HUES6 (cell line): ENCODE measurements at regions not wholly inside any gene's neighbourhood (a gene's known extent, or its start where the extent isn't known, plus 50 kb on each side); places are given as distances from the start of the nearest gene placed in this dataset.
A peak's percentile ranks its signal among the peaks of the same experiment; 100 is the strongest.
"Not testable (repeated sequence)": the region's sequence is repeated elsewhere in the genome, so short reads cannot be mapped to it uniquely, and the experiment has no call there.

Experiments
- H3K27ac ChIP-seq: 2 replicates; pipeline ENCODE4 v1.7.0; 2013; ENCODE audit warnings: low read depth, mild to moderate bottlenecking, low read length, inconsistent platforms
- H3K27me3 ChIP-seq: 2 replicates; pipeline ENCODE4 v1.6.1; 2013; ENCODE audit warnings: low read length; ENCODE audit not compliant: control insufficient read depth, insufficient read depth
- H3K36me3 ChIP-seq: 2 replicates; pipeline ENCODE4 v1.6.1; 2013; ENCODE audit warnings: low read length; ENCODE audit not compliant: control insufficient read depth, insufficient read depth
- H3K4me1 ChIP-seq: 2 replicates; pipeline ENCODE4 v1.6.1; 2013; ENCODE audit warnings: low read length; ENCODE audit not compliant: control insufficient read depth, insufficient read depth
- H3K4me3 ChIP-seq: 2 replicates; pipeline ENCODE4 v1.5.1; 2013; ENCODE audit warnings: low read depth, low read length
- H3K9ac ChIP-seq: one replicate; pipeline ENCODE4 v1.6.1; 2013; ENCODE audit warnings: mild to moderate bottlenecking, low read length
- H3K9me3 ChIP-seq: 2 replicates; pipeline ENCODE4 v1.6.1; 2013; ENCODE audit warnings: low read depth, low read length; ENCODE audit not compliant: control insufficient read depth, insufficient read depth

GRCh38 chr4:49137961-49138360 lies 151.9 kb downstream of the CWH43 start:
- not testable (repeated sequence) for H3K36me3 ChIP-seq, H3K27ac ChIP-seq, H3K4me3 ChIP-seq, H3K9ac ChIP-seq, H3K4me1 ChIP-seq, H3K27me3 ChIP-seq
- H3K9me3 ChIP-seq = peaks cover 12% of the 10 kb centered on the region

DNA sequence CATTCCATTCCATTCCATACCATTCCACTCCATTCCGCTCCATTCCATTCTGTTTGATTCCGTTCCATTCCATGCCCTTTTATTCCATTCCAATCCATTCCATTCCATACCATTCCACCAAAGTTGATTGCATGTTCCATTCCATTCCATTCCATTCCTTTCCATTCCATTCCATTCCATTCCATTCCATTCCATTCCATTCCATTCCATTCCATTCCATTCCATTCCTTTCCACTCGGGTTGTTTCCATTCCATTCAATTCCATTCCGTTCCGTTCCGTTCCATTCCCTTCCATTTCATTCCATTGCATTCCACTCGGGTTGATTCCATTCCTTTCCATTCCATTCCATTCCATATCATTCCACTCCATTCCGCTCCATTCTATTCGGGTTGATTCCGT lies 152.7 kb downstream of the CWH43 start:
- H3K4me1 ChIP-seq, H3K9ac ChIP-seq, H3K27me3 ChIP-seq, H3K36me3 ChIP-seq, H3K4me3 ChIP-seq, H3K27ac ChIP-seq: not testable (repeated sequence)
- peaks cover 17% of the 10 kb centered on the region for H3K9me3 ChIP-seq

- not testable (repeated sequence) for H3K36me3 ChIP-seq, H3K9ac ChIP-seq, H3K4me1 ChIP-seq, H3K27me3 ChIP-seq, H3K27ac ChIP-seq, H3K4me3 ChIP-seq
- H3K9me3 ChIP-seq = peaks cover 15% of the 10 kb centered on the region
These were observed 153.4 kb downstream of the CWH43 start for GRCh38 chr4:49139513-49139912.

GRCh38 chr4:49140351-49140750 lies 154.3 kb downstream of the CWH43 start:
- not testable (repeated sequence) for H3K27ac ChIP-seq, H3K27me3 ChIP-seq, H3K9ac ChIP-seq, H3K4me1 ChIP-seq, H3K36me3 ChIP-seq, H3K4me3 ChIP-seq
- H3K9me3 ChIP-seq = peaks cover 21% of the 10 kb centered on the region

DNA sequence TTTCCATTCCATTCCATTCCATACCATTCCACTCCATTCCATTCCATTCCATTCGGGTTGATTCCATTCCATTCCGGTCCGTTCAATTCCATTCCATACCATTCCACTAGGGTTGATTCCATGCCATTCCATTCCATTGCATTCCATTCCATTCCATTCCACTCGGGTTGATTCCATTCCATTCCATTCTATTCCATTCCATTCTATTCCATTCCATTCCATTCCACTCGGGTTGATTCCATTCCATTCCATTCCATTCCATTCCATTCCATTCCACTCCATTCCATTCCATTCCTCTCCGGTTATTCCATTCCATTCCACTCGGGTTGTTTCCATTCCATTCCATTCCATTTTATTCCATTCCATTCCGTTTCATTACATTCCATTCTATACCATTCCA lies 155.9 kb downstream of the CWH43 start:
- not testable (repeated sequence) for H3K27ac ChIP-seq, H3K36me3 ChIP-seq, H3K4me1 ChIP-seq, H3K9ac ChIP-seq, H3K4me3 ChIP-seq, H3K27me3 ChIP-seq
- H3K9me3 ChIP-seq = peaks cover 36% of the 10 kb centered on the region

DNA sequence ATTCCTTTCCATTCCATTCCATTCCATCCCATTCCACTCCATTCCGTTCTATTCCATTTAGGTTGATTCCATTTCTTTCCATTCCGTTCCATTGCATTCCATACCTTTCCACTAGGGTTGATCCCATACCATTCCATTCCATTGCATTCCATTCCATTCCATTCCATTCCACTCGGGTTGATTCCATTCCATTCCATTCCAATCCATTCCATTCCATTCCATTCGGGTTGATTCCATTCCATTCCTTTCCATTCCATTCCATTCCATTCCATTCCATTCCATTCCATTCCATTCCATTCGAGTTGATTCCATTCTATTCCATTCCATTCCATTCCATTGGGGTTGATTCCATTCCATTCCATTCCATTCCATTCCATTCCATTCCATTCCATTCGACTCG lies 161.1 kb downstream of the CWH43 start:
- H3K36me3 ChIP-seq, H3K4me1 ChIP-seq, H3K27ac ChIP-seq, H3K4me3 ChIP-seq, H3K27me3 ChIP-seq, H3K9ac ChIP-seq: not testable (repeated sequence)
- H3K9me3 ChIP-seq = peaks cover 85% of the 10 kb centered on the region

- not testable (repeated sequence) for H3K9ac ChIP-seq, H3K4me1 ChIP-seq, H3K4me3 ChIP-seq, H3K27ac ChIP-seq, H3K27me3 ChIP-seq, H3K36me3 ChIP-seq
- H3K9me3 ChIP-seq = peaks cover 90% of the 10 kb centered on the region
These were observed 161.5 kb downstream of the CWH43 start for GRCh38 chr4:49147596-49147995.

DNA sequence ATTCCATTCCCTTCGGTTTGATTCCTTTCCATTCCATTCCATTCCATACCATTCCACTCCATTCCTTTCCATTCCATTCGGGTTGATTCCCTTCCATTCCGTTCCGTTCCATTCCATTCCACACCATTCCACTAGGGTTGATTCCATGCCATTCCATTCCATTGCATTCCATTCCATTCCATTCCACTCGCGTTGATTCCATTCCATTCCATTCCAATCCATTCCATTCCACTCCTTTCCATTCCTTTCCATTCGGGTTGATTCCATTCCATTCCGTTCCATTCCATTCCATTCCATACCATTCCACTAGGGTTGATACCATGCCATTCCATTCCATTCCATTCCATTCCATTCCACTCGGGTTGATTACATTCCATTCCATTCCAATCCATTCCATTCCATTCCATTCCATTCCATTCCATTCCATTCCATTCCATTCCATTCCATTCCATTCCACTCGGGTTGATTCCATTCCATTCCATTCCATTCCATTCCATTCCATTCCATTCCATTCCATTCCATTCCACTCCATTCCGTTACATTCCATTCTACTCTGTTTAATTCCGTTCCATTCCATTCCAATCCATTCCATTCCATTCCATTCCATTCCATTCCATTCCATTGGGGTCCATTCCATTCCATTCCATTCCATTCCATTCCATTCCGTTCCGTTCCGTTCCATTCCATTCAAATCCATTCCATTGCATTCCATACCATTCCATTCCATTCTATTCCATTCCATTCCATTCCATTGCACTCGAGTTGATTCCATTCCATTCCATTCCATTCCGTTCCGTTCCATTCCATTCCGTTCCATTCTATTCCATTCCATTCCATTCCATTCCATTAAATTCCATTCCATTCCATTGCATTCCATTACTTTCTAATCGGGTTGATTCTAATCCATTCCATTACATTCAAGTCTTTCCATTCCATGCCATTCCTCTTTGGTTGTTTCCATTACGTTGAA lies 163.2 kb downstream of the CWH43 start:
- H3K4me3 ChIP-seq = peak overlapping the region; percentile 24
- H3K36me3 ChIP-seq, H3K9ac ChIP-seq, H3K27me3 ChIP-seq, H3K4me1 ChIP-seq, H3K27ac ChIP-seq: not testable (repeated sequence)
- H3K9me3 ChIP-seq = peaks cover 98% of the 10 kb centered on the region

- H3K36me3 ChIP-seq, H3K4me1 ChIP-seq, H3K9ac ChIP-seq, H3K27me3 ChIP-seq, H3K27ac ChIP-seq: not testable (repeated sequence)
- Histone ChIP-seq H3K4me3 (peak overlapping the region; percentile 0; the same call in 1 of the 2 replicates), H3K9me3 (peaks cover 99% of the 10 kb centered on the region)
These were observed 164.4 kb downstream of the CWH43 start for GRCh38 chr4:49150351-49151083.

GRCh38 chr4:49153011-49153410 lies 166.9 kb downstream of the CWH43 start:
- peaks cover 96% of the 10 kb centered on the region for H3K9me3 ChIP-seq
- 0 out of 2 replicates have a peak overlapping the region, but pooled peaks have one; percentile 3 for H3K4me3 ChIP-seq

GRCh38 chr4:49154308-49155103 lies 168.4 kb downstream of the CWH43 start:
- peak overlapping the region; percentile 24 for H3K4me3 ChIP-seq
- not testable (repeated sequence) for H3K36me3 ChIP-seq, H3K27me3 ChIP-seq, H3K9ac ChIP-seq, H3K4me1 ChIP-seq, H3K27ac ChIP-seq
- H3K9me3 ChIP-seq = peaks cover 84% of the 10 kb centered on the region

More at GRCh38 chr4:49153011-49153410, 166.9 kb downstream of the CWH43 start:
- not testable (repeated sequence) for H3K27me3 ChIP-seq, H3K36me3 ChIP-seq, H3K9ac ChIP-seq, H3K27ac ChIP-seq, H3K4me1 ChIP-seq
